A673 (cell line): ENCODE measurements at regions not wholly inside any gene's neighbourhood (a gene's known extent, or its start where the extent isn't known, plus 50 kb on each side); places are given as distances from the start of the nearest gene placed in this dataset.

Source experiments
- BruUV-seq: library from RNA; stranded (reverse); fragments of 400-500 nt; replicated peaks from 2 replicates; lab custom pipeline; 2021; lab: Mats Ljungman, UMichigan
- CTCF ChIA-PET: fragments of 300-600 bp; sonication (Branson Sonifier 250); formaldehyde crosslinking; loops from one replicate; lab custom pipeline; 2022; ENCODE audit warnings: antibody characterized with exemption; lab: Charles Lee
- POLR2A ChIA-PET: fragments of 300-600 bp; sonication (Branson Sonifier 250); formaldehyde crosslinking; loops from one replicate; lab custom pipeline; 2022; ENCODE audit warnings: antibody characterized with exemption; ENCODE audit not compliant: low non-redundant PET; lab: Charles Lee
- DNase-seq: peaks from one replicate; pipeline ENCODE4 v3.0.0-alpha.2; 2015; ENCODE audit warnings: low spot score
- H3K27ac ChIP-seq: fragments of 200-600 bp; sonication (generic); 2 replicates; pipeline ENCODE4 v1.5.1; 2016; ENCODE audit warnings: mixed run types, low read depth, mild to moderate bottlenecking, mixed read lengths, antibody characterized with exemption, low read length; ENCODE audit not compliant: poor library complexity, severe bottlenecking
- H3K27me3 ChIP-seq: fragments of 200-600 bp; sonication (generic); replicated peaks from 2 replicates; pipeline ENCODE4 v1.6.1; 2017; ENCODE audit warnings: mixed run types, low read depth, mild to moderate bottlenecking, mixed read lengths, antibody characterized with exemption, low read length; ENCODE audit not compliant: insufficient read depth, poor library complexity
- H3K36me3 ChIP-seq: fragments of 200-600 bp; sonication (generic); 2 replicates; pipeline ENCODE4 v1.6.1; 2016; ENCODE audit warnings: mixed run types, mild to moderate bottlenecking, mixed read lengths, antibody characterized with exemption, low read length; ENCODE audit not compliant: insufficient read depth, poor library complexity, severe bottlenecking
- H3K4me1 ChIP-seq: fragments of 200-600 bp; sonication (generic); 2 replicates; pipeline ENCODE4 v1.6.1; 2017; ENCODE audit warnings: mixed run types, mild to moderate bottlenecking, mixed read lengths, antibody characterized with exemption, low read length; ENCODE audit not compliant: insufficient read depth, poor library complexity, severe bottlenecking
- H3K4me3 ChIP-seq: fragments of 200-600 bp; sonication (generic); 2 replicates; pipeline ENCODE4 v1.5.1; 2016; ENCODE audit warnings: low read depth, mixed run types, mild to moderate bottlenecking, mixed read lengths, low read length; ENCODE audit not compliant: poor library complexity, severe bottlenecking
- H3K9me3 ChIP-seq: fragments of 200-600 bp; sonication (generic); 2 replicates; pipeline ENCODE4 v1.6.1; 2016; ENCODE audit warnings: mixed run types, low read depth, mild to moderate bottlenecking, mixed read lengths, antibody characterized with exemption, low read length; ENCODE audit not compliant: poor library complexity, severe bottlenecking
- CTCF ChIP-seq: fragments of 300-800, 200-600 bp; sonication (generic); conservative IDR thresholded peaks from 2 replicates; pipeline ENCODE4 v1.5.1; 2017; ENCODE audit warnings: low read depth, mild to moderate bottlenecking, antibody characterized with exemption, low read length, moderate library complexity, mixed read lengths
- EZH2 ChIP-seq: fragments of 200-600 bp; sonication (generic); IDR thresholded peaks from 2 replicates; pipeline ENCODE4 v1.6.1; 2017; ENCODE audit warnings: borderline replicate concordance, low read depth, mild to moderate bottlenecking, mixed read lengths, antibody characterized with exemption, low read length; ENCODE audit not compliant: poor library complexity, severe bottlenecking
- intact Hi-C: fragments of 100-400 bp; cut with micrococcal nuclease; formaldehyde crosslinking; loops from one replicate; pipeline ENCODE4 v1.10.0; 2022; ENCODE audit not compliant: unreplicated experiment

GRCh38 chr5:166713295-166713694 is 1578.2 kb upstream of the WWC1 start:
- ChIA-PET POLR2A (no interaction called here), CTCF (no interaction called here)
- Histone ChIP-seq H3K27me3 (no peaks in the 10 kb centered on the region), H3K4me1 (no peaks in the 10 kb centered on the region), H3K27ac (no peak overlapping the region), H3K4me3 (no peak overlapping the region), H3K9me3 (no peaks in the 10 kb centered on the region), H3K36me3 (no peaks in the 10 kb centered on the region)
- TF ChIP-seq EZH2, result no peak
- no peak for TF ChIP-seq CTCF
- no TSS peak for BruUV-seq
- intact Hi-C loops, result no loop called here
- no peak for DNase-seq

- intact Hi-C loops, result no loop called here
- no peak overlapping the region for H3K4me3 ChIP-seq
- H3K36me3 ChIP-seq, result no peaks in the 10 kb centered on the region
- DNase-seq, result no peak
- H3K27me3 ChIP-seq, result no peaks in the 10 kb centered on the region
- TF ChIP-seq EZH2 (no peak), CTCF (no peak)
- no peaks in the 10 kb centered on the region for H3K4me1 ChIP-seq
- BruUV-seq, result no TSS peak
- POLR2A ChIA-PET, result no interaction called here
- CTCF ChIA-PET, result no interaction called here
- H3K27ac ChIP-seq, result no peak overlapping the region
- H3K9me3 ChIP-seq, result no peaks in the 10 kb centered on the region
Observed at GRCh38 chr5:166716856-166717492, 1574.5 kb upstream of the WWC1 start.

GRCh38 chr5:166719991-166720390 is 1571.5 kb upstream of the WWC1 start:
- TF ChIP-seq CTCF, result no peak
- no peak for DNase-seq
- ChIA-PET CTCF (no interaction called here), POLR2A (no interaction called here)
- Histone ChIP-seq H3K27ac (no peak overlapping the region), H3K4me1 (no peaks in the 10 kb centered on the region), H3K9me3 (no peaks in the 10 kb centered on the region), H3K4me3 (no peak overlapping the region), H3K27me3 (no peaks in the 10 kb centered on the region), H3K36me3 (no peaks in the 10 kb centered on the region)
- no TSS peak for BruUV-seq
- intact Hi-C loops, result no loop called here
